GM18858 (cell line): ENCODE measurements at regions not wholly inside any gene's neighbourhood (a gene's known extent, or its start where the extent isn't known, plus 50 kb on each side); places are given as distances from the start of the nearest gene placed in this dataset.

Experiments used
- ATAC-seq: cut with Tn5 transposase; IDR thresholded peaks from one replicate; pipeline ENCODE4 v1.9.1; 2021; ENCODE audit not compliant: unreplicated experiment

DNA sequence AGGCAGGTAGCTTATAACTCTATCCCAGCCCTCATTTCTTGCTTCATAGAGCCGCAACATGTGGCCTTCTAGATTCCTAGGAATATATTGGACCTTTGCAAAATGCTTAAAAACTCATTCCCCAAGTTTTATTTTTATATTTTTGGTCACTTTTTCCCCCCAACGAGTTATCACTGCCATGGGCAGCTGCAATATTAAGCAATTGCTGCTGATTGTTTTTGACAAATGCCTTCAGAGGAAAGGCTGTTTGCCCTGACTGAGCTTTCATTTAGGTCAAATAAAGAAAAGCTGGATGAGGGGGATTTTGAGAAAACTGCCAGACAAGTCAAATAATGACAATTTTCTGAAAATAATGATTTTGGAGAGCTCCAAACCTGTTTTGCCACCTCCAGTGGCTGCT lies 976.9 kb upstream of the MBL2 start:
- no peak for ATAC-seq

GRCh38 chr10:53748319-53748718 lies 975.7 kb upstream of the MBL2 start:
- no peak for ATAC-seq

- no peak for ATAC-seq
Observed at GRCh38 chr10:53744746-53745145, 972.2 kb upstream of the MBL2 start.

GRCh38 chr10:53744176-53744575 lies 971.6 kb upstream of the MBL2 start:
- ATAC-seq = no peak

DNA sequence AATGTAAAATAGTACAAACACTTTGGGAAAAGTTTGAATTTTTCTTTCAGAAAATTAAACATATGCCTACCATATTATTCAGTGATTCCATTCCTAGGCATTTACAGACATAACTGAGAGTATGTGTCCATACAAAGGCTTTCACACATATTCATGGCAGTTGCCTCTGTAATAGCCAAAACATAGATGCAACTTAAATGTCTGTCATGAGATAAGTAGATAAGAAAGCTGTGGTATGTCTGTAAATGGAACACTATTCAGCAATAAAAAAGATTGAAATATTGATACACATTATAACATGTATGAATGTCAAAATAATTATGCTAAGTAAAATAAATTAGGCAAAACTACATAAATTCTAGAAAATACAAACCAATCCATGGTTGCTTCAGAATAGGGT lies 964.5 kb upstream of the MBL2 start:
- ATAC-seq = no peak

DNA sequence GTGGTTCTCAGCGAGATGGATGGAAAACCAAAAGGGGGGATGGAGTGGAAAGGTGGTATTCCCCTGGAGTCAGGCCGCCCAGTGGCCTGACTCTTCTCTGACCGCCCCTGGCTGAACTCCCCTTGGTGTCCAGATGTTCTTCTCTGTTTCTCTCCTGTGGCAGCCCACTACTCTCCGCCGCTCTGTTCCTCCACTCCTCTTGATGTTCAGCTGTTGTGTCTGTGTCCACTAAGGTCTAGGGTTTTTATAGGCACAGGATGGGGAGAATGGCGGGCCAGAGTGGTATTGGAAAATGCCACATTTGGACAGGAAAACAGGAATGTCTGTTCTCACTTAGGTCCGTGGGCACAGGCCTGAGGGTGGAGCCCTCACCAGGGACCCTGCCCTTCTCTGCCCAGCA lies 954.3 kb upstream of the MBL2 start:
- no peak for ATAC-seq

- no peak for ATAC-seq
Observed at GRCh38 chr10:53724581-53724980, 952.0 kb upstream of the MBL2 start.

GRCh38 chr10:53719658-53720057 lies 947.1 kb upstream of the MBL2 start:
- ATAC-seq = no peak

DNA sequence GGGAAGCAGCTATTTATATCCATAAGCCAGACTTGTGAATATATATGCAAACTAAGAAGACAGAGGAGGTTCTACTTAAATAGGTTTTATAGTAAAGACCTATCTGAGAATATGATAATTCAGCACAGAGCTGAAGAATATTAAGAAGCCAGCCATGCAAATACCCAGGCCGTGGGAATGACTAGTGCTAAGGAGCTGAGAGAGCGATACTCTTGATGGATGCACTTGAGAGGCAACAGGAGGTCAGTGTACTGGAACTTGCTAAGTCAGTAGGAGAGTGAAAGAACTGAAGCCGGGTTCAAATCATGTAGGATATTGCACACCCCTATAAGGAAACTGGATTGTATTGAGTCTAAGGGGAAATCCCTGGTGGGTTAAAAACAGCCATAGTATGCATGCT lies 943.6 kb upstream of the MBL2 start:
- ATAC-seq = no peak

DNA sequence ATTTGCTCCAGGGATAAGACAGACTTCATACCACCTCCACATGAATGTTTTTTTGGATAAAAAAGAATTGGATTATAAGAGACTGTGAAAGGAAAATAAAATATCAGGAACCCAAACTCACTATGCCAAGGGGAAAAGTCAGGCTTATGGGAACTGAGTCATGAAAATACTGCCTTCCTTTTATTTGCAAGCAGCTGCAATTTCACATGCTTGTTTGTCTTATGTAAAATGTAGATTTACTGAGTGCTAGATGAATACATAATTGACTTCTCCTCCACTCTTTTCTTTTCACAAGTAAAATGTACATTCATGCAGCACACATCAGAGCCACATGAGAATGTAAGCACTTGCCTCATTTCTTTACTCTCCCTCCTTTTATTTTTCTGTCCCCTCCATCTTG lies 940.8 kb upstream of the MBL2 start:
- no peak for ATAC-seq

DNA sequence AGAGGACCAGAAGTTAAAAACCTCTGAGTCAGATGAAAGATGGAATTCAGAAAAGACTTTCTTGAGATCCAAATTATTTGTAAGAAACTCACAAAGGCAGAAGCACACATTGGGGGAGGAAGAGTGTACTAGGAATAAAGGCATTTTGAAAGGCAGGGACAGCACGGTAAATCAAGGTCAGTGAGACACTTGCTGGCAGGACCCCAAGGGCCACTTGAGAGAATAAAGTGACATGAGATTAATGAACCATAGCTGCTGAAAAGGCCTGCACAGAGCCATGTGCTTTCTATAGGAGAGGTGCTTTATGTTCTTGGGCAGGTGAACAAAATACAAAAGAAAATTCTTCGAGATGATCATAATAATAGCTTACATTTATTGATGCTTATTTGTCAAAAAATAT lies 929.9 kb upstream of the MBL2 start:
- no peak for ATAC-seq

DNA sequence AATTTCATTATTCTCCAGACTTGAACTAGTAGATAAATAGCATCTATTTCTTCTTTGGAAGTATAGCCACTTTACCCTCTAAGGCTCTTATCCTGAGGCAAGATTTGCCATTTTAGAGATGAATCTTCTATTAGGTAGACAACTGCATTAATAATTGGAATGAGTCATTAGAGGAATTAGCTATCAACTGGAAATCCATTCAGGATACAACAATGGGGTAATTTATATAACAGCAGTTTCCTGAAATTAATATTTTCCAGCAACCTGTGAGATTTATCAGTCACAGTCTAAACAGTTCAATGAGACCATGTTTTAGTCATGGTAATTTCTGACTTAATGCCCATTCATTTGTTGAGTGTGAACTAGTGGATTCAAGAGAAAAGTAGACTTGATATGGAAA lies 928.6 kb upstream of the MBL2 start:
- no peak for ATAC-seq

GRCh38 chr10:53700278-53700677 lies 927.7 kb upstream of the MBL2 start:
- ATAC-seq = no peak

GRCh38 chr10:53699684-53700083 lies 927.1 kb upstream of the MBL2 start:
- ATAC-seq = no peak

- ATAC-seq = no peak
Observed at GRCh38 chr10:53699231-53699630, 926.6 kb upstream of the MBL2 start.

DNA sequence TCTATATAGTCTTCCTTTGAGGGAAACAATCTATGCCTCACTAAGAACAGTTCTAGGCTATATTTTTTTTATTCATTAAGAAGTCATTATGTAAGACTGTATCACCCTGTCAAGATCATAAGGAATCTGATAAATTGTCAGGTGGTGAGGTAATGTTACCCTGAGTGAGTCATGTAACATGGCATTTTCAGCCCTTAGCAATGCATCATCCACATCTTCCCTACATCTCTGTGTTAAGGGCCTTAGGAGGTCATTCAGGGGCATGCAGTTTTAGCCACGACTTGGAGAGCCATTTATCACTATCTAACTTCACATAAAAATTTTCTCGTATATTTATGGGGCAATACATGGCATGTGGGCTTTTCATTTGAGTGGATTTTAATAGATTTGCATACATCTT lies 924.5 kb upstream of the MBL2 start:
- ATAC-seq = no peak

DNA sequence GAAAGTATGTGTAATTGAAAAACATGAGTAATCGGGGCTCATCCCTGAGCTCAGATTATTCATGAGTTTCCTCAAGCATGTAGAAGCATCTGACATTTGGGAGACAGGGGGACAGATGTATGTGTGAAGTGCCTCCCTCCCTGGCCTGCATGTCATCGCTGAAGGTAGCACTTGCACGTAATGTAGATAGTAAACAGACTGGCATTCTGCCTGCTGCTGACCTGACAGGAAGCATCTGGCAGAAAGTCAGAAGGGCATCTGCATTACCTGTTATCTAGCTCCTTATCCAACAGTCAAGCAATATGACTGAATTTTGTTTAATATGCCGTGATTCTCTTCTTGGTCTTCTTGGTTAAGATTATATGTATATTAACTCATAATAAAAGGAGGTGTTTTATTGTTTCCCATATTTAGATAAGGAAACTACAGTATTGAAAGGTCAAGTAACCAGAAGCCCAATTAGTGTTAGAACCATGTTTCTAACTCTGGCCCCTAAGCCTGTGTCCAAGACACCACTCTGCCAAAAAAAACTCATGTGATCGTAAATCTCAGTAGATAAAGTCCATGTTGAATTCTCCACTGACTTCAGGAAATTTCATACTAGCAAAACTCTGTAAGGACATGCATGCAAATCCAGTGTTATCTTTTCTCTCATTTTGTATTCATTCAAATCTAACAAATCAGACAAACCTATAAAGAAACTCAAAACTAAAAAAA lies 918.1 kb upstream of the MBL2 start:
- ATAC-seq = no peak

DNA sequence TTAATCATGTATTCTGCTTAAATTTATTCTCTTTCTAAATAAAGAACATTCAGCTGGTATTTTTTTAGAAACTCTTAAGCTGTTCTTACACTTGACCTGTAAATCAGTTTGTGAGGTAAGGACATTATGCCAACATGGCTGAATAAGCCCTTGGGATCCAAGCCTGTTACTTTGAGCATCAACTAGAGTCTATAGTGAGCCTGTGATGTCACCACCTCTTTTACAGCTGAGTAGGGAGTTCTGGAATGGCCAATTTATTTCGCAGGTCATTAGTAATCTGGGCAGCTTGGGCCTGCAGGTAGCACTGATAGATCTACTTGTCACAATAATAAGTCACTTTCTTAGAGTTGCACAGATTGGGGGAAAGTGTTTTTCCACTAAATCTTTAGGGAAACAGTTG lies 915.2 kb upstream of the MBL2 start:
- no peak for ATAC-seq

- no peak for ATAC-seq
Observed at GRCh38 chr10:53682885-53683284, 910.3 kb upstream of the MBL2 start.

- ATAC-seq = no peak
Observed at GRCh38 chr10:53682458-53682857, 909.9 kb upstream of the MBL2 start.

- ATAC-seq = no peak
Observed at GRCh38 chr10:53679666-53680065, 907.1 kb upstream of the MBL2 start.

DNA sequence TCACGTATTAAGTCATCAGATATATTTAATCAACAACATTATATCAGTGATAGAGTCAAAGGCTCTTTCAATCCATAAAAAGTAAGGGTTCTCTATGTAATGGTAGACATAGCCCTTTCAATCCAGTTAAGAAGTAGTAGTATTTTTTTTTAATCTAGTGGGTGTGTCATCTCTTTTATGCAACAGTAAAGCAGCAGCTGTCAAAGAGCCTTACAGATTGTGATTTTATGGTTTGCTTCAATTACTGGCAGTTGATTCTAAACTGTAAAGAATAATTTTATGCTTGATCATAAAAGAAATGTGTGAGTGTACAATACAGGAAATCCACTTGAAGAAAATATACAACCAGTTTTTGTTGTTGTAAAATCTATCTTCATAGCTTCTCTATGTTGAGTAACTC lies 902.6 kb upstream of the MBL2 start:
- no peak for ATAC-seq

- ATAC-seq = no peak
Observed at GRCh38 chr10:53667063-53667462, 894.5 kb upstream of the MBL2 start.
